HepG2 (cell line): ENCODE measurements at regions not wholly inside any gene's neighbourhood (a gene's known extent, or its start where the extent isn't known, plus 50 kb on each side); places are given as distances from the start of the nearest gene placed in this dataset.

Experiments
- ATAC-seq: fragments of 200-7000 bp; cut with Tn5 transposase; 3 replicates; pipeline ENCODE4 v1.9.1; 2020; ENCODE audit warnings: mild to moderate bottlenecking, moderate library complexity
- BruUV-seq: library from RNA; stranded (reverse); fragments of 400-500 nt; replicated peaks from 2 replicates; lab custom pipeline; 2021; lab: Mats Ljungman, UMichigan
- CTCF ChIA-PET: fragments of 300-600 bp; formaldehyde crosslinking; extraction: SDS; loops from one replicate; lab custom pipeline; 2021; ENCODE audit warnings: low total read pairs, inconsistent platforms, low intra/inter-chr PET ratio; lab: Yijun Ruan, JAX
- POLR2A ChIA-PET: fragments of 350-600 bp; sonication (Branson Sonifier 250); formaldehyde crosslinking; loops from one replicate; lab custom pipeline; 2020; ENCODE audit warnings: antibody characterized with exemption, inconsistent platforms; lab: Yijun Ruan, JAX
- DNase-seq: peaks from one replicate; pipeline ENCODE4 v3.0.0-alpha.2; 2015; ENCODE audit warnings: low spot score
- FAIRE-seq: peaks from 3 replicates; lab custom pipeline; 2011; peaks lifted over from hg19 to GRCh38; lab: Jason Lieb, UNC
- H2AFZ ChIP-seq: one replicate; pipeline ENCODE4 v1.6.1; 2011; ENCODE audit warnings: low read length, inconsistent platforms
- H3K27ac ChIP-seq: fragments of 300-600 bp; 3 replicates; pipeline ENCODE4 v1.8.0; 2011; ENCODE audit warnings: mixed run types, mild to moderate bottlenecking, mixed read lengths, low read length, inconsistent platforms; ENCODE audit not compliant: insufficient read depth; ENCODE audit errors: extremely low read length
- H3K27me3 ChIP-seq, 2 experiments: fragments of 200-600 bp in 1 of 2; 2 replicates in 1 of 2; 3 replicates in 1 of 2; pipeline versions ENCODE4 v1.6.0 to v1.8.0; 2011; ENCODE audit warnings: low read length in 2 of 2, mild to moderate bottlenecking in 2 of 2, moderate library complexity in 2 of 2, inconsistent platforms in 1 of 2; ENCODE audit not compliant: insufficient read depth in 2 of 2, control insufficient read depth in 1 of 2
- H3K36me3 ChIP-seq, 2 experiments: fragments of 200-600 bp in 1 of 2; replicated peaks in 1 of 2; 2 replicates in 1 of 2; 3 replicates in 1 of 2; pipeline versions ENCODE4 v1.5.1 to v1.8.0; 2011; ENCODE audit warnings: low read length in 2 of 2, inconsistent platforms in 1 of 2; ENCODE audit not compliant: insufficient read depth in 2 of 2, control insufficient read depth in 1 of 2
- H3K4me1 ChIP-seq: 2 replicates; pipeline ENCODE4 v1.5.1; 2012; ENCODE audit warnings: low read length, inconsistent platforms; ENCODE audit not compliant: insufficient read depth
- H3K4me2 ChIP-seq: 2 replicates; pipeline ENCODE4 v1.6.0; 2011; ENCODE audit warnings: low read depth, low read length, inconsistent platforms
- H3K4me3 ChIP-seq, 3 experiments: fragments of 200-600 bp in 1 of 3; sonication (generic), shearing (Covaris generic) in 1 of 3; replicated peaks in 1 of 3; 2 replicates each; pipeline ENCODE4 v1.5.1; 2011 to 2016; ENCODE audit warnings: low read length in 3 of 3, inconsistent platforms in 2 of 3, low read depth in 2 of 3, mild to moderate bottlenecking in 2 of 3, control low read depth in 1 of 3, mixed read lengths in 1 of 3; ENCODE audit not compliant: insufficient read depth in 1 of 3
- H3K79me2 ChIP-seq: one replicate; pipeline ENCODE4 v1.6.1; 2011; ENCODE audit warnings: low read length, inconsistent platforms; ENCODE audit not compliant: insufficient read depth
- H3K9ac ChIP-seq: 2 replicates; pipeline ENCODE4 v1.6.0; 2011; ENCODE audit warnings: mild to moderate bottlenecking, low read depth, low read length, inconsistent platforms; ENCODE audit not compliant: insufficient read depth
- H3K9me3 ChIP-seq: 2 replicates; pipeline ENCODE4 v1.5.1; 2012; ENCODE audit warnings: mild to moderate bottlenecking, low read length
- H4K20me1 ChIP-seq: 2 replicates; pipeline ENCODE4 v1.6.0; 2011; ENCODE audit warnings: inconsistent platforms, mild to moderate bottlenecking, low read length, moderate library complexity; ENCODE audit not compliant: insufficient read depth
- ARID4A ChIP-seq: sonication (generic); formaldehyde crosslinking; IDR thresholded peaks from 2 replicates; pipeline ENCODE4 v1.5.0; 2020; ENCODE audit warnings: mild to moderate bottlenecking, missing genetic modification reagents, borderline replicate concordance
- CBFB ChIP-seq: sonication (generic); formaldehyde crosslinking; IDR thresholded peaks from 2 replicates; pipeline ENCODE4 v1.4.0; 2020; ENCODE audit warnings: missing genetic modification reagents
- GATAD2A ChIP-seq: IDR thresholded peaks from 2 replicates; pipeline ENCODE4 v1.6.1; 2016
- RERE ChIP-seq: IDR thresholded peaks from 2 replicates; pipeline ENCODE4 v1.6.1; 2016; ENCODE audit warnings: low read depth, missing genetic modification reagents, missing compliant biosample characterization
- RNF2 ChIP-seq: fragments of 450-650 bp; conservative IDR thresholded peaks from 2 replicates; pipeline ENCODE4 v1.6.1; 2016; ENCODE audit warnings: low read depth
- ZBTB3 ChIP-seq: sonication (generic); formaldehyde crosslinking; IDR thresholded peaks from 2 replicates; pipeline ENCODE4 v1.4.0; 2020; ENCODE audit warnings: low read depth, mild to moderate bottlenecking, moderate library complexity, missing genetic modification reagents, borderline replicate concordance
- ZBTB4 ChIP-seq: sonication (generic); formaldehyde crosslinking; IDR thresholded peaks from 2 replicates; pipeline ENCODE4 v1.4.0; 2020; ENCODE audit warnings: missing genetic modification reagents, mild to moderate bottlenecking, borderline replicate concordance
- ZMAT3 ChIP-seq: sonication (generic); formaldehyde crosslinking; conservative IDR thresholded peaks from 2 replicates; pipeline ENCODE4 v1.7.0; 2021; ENCODE audit warnings: missing genetic modification reagents
- ZNF24 ChIP-seq: fragments of 450-650 bp; IDR thresholded peaks from 2 replicates; pipeline ENCODE4 v1.6.1; 2017; ENCODE audit warnings: antibody characterized with exemption, mild to moderate bottlenecking
- ZNF496 ChIP-seq: sonication (generic); formaldehyde crosslinking; IDR thresholded peaks from 2 replicates; pipeline ENCODE4 v1.8.1; 2023; ENCODE audit warnings: mild to moderate bottlenecking, moderate library complexity, missing genetic modification reagents; ENCODE audit not compliant: insufficient replicate concordance
- WGBS: methylation state at CpG from one replicate; pipeline ENCODE4 v1.1.6; 2017; ENCODE audit warnings: low lambda C conversion rate; 5-methylcytosine and 5-hydroxymethylcytosine counted together
- in situ Hi-C: cut with HindIII; loops from 2 replicates; pipeline ENCODE4 v1.10.0; 2017; ENCODE audit warnings: low pct_unique_long_range_greater_than_20kb; ENCODE audit not compliant: extremely low pct_ligation_motif_present
- intact Hi-C: fragments of 100-400 bp; cut with micrococcal nuclease; formaldehyde crosslinking; loops from one replicate; pipeline ENCODE4 v1.10.0; 2022; ENCODE audit not compliant: unreplicated experiment

- WGBS, result 31% methylated on average over 4 of the region's 4 CpGs
- FAIRE-seq, result no peak
- no TSS peak for BruUV-seq
Observed at GRCh38 chr11:122253589-122254231, 137.7 kb upstream of the BLID start.

More at GRCh38 chr11:122253589-122254231, 137.7 kb upstream of the BLID start:
- H3K9me3 ChIP-seq, result no peaks in the 10 kb centered on the region
- no peak overlapping the region for H3K27ac ChIP-seq
- no peak for ATAC-seq
- no peak overlapping the region for H3K9ac ChIP-seq
- H2AFZ ChIP-seq, result no peak overlapping the region
- H3K36me3 ChIP-seq, result no peaks in the 10 kb centered on the region
- ChIA-PET CTCF (no interaction called here), POLR2A (no interaction called here)
- intact Hi-C loops, result no loop called here
- no peak overlapping the region for H3K4me3 ChIP-seq
- H3K4me2 ChIP-seq, result no peak overlapping the region
- H3K4me1 ChIP-seq, result no peaks in the 10 kb centered on the region
- H3K27me3 ChIP-seq, result no peaks in the 10 kb centered on the region
- no peaks in the 10 kb centered on the region for H4K20me1 ChIP-seq
- in situ Hi-C loops, result no loop called here
- H3K79me2 ChIP-seq, result no peaks in the 10 kb centered on the region
- no peak for DNase-seq
- no peak for TF ChIP-seq GATAD2A (CRISPR knock-in tag)
- TF ChIP-seq ZBTB3 (CRISPR knock-in tag), result no peak
- TF ChIP-seq ZNF496 (CRISPR knock-in tag), result no peak
- no peak for TF ChIP-seq ZMAT3 (CRISPR knock-in tag)
- TF ChIP-seq CBFB (CRISPR knock-in tag), result no peak
- TF ChIP-seq ZNF24, result no peak
- no peak for TF ChIP-seq ARID4A
- no peak for TF ChIP-seq RNF2
- no peak for TF ChIP-seq RERE (CRISPR knock-in tag)
- TF ChIP-seq ZBTB4, result no peak
